CD4-positive, alpha-beta T cell (primary cell): ENCODE measurements at regions not wholly inside any gene's neighbourhood (a gene's known extent, or its start where the extent isn't known, plus 50 kb on each side); places are given as distances from the start of the nearest gene placed in this dataset.

Source experiments
- ATAC-seq: fragments of 200-7000 bp; cut with Tn5 transposase; one replicate; pipeline ENCODE4 v1.10.0; 2022; ENCODE audit warnings: mild to moderate bottlenecking; ENCODE audit not compliant: poor library complexity
- CTCF ChIA-PET: fragments of 350-600 bp; sonication (Branson Sonifier 250); formaldehyde crosslinking; loops from one replicate; lab custom pipeline; 2021; ENCODE audit warnings: antibody characterized with exemption, inconsistent platforms; lab: Charles Lee
- POLR2A ChIA-PET: fragments of 350-600 bp; sonication (Branson Sonifier 250); formaldehyde crosslinking; loops from one replicate; lab custom pipeline; 2021; ENCODE audit warnings: antibody characterized with exemption, inconsistent platforms; lab: Charles Lee
- DNase-seq, 14 experiments: peaks; one replicate each; pipeline ENCODE4 v3.0.0-alpha.2; 2013 to 2020; ENCODE audit warnings: mixed read lengths in 2 of 14
- H3K27ac ChIP-seq, 2 donors: one replicate each; pipeline versions ENCODE4 v1.5.1 to v1.7.0; 2013; ENCODE audit warnings: low read length in 2 of 2, low read depth in 1 of 2, mild to moderate bottlenecking in 1 of 2
- H3K27me3 ChIP-seq, 2 experiments: 1 replicate in 1 of 2; 2 replicates in 1 of 2; pipeline versions ENCODE4 v1.6.1 to v1.7.0; 2013; ENCODE audit warnings: low read length in 2 of 2, control low read depth in 1 of 2, mild to moderate bottlenecking in 1 of 2, moderate library complexity in 1 of 2; ENCODE audit not compliant: insufficient read depth in 2 of 2, control insufficient read depth in 1 of 2
- H3K36me3 ChIP-seq: one replicate; pipeline ENCODE4 v1.6.1; 2013; ENCODE audit warnings: low read length, control low read depth; ENCODE audit not compliant: insufficient read depth
- H3K4me1 ChIP-seq: one replicate; pipeline ENCODE4 v1.6.1; 2013; ENCODE audit warnings: low read length, control low read depth; ENCODE audit not compliant: insufficient read depth
- H3K4me3 ChIP-seq: one replicate; pipeline ENCODE4 v1.5.1; 2013; ENCODE audit warnings: mild to moderate bottlenecking, low read length, moderate library complexity
- H3K9me3 ChIP-seq, 2 experiments: 1 replicate in 1 of 2; 2 replicates in 1 of 2; pipeline versions ENCODE4 v1.6.1 to v1.7.0; 2013; ENCODE audit warnings: low read length in 2 of 2, mild to moderate bottlenecking in 2 of 2, control low read depth in 1 of 2, moderate library complexity in 1 of 2; ENCODE audit not compliant: control insufficient read depth in 1 of 2, insufficient read depth in 1 of 2
- H3K27ac Mint-ChIP-seq: one replicate; pipeline ENCODE4 v1.8.0; 2020; ENCODE audit warnings: mixed read lengths
- H3K27me3 Mint-ChIP-seq: one replicate; pipeline ENCODE4 v1.8.0; 2021; ENCODE audit warnings: mixed read lengths
- H3K36me3 Mint-ChIP-seq: one replicate; pipeline ENCODE4 v1.8.0; 2021; ENCODE audit warnings: low read depth, mixed read lengths
- H3K4me1 Mint-ChIP-seq: one replicate; pipeline ENCODE4 v1.8.0; 2021; ENCODE audit warnings: low read depth, mixed read lengths
- H3K4me3 Mint-ChIP-seq: one replicate; pipeline ENCODE4 v1.8.0; 2020; ENCODE audit warnings: mild to moderate bottlenecking, mixed read lengths
- H3K9me3 Mint-ChIP-seq: one replicate; pipeline ENCODE4 v1.8.0; 2020; ENCODE audit warnings: mixed read lengths
- CTCF ChIP-seq: fragments of 200-600 bp; IDR thresholded peaks from one replicate; pipeline ENCODE4 v1.8.0; 2022; ENCODE audit warnings: antibody characterized with exemption, mild to moderate bottlenecking
- intact Hi-C, 2 experiments: fragments of 100-400 bp; cut with DNase I in 1 of 2; cut with micrococcal nuclease in 1 of 2; formaldehyde crosslinking; loops; one replicate each; pipeline versions ENCODE4 v1.15.1 to v1.9.0; 2023 to 2025; cut with DNase I, micrococcal nuclease

- ATAC-seq (no peak), DNase-seq (no peak)
- Mint-ChIP-seq H3K9me3 (no peaks in the 10 kb centered on the region), H3K4me1 (no peaks in the 10 kb centered on the region), H3K27me3 (no peaks in the 10 kb centered on the region), H3K36me3 (no peaks in the 10 kb centered on the region), H3K27ac (no peak overlapping the region), H3K4me3 (no peak overlapping the region)
- Histone ChIP-seq H3K27me3 (no peaks in the 10 kb centered on the region), H3K4me1 (no peaks in the 10 kb centered on the region), H3K27ac (no peak overlapping the region), H3K9me3 (no peaks in the 10 kb centered on the region), H3K4me3 (no peak overlapping the region), H3K36me3 (no peaks in the 10 kb centered on the region)
- CTCF ChIA-PET: no interaction called here
- intact Hi-C loops: no loop called here
- POLR2A ChIA-PET: interaction anchor here (3.6 kb wide), 1 partner anchor 9 kb away, joined by 9 read pairs; no protein-coding TSS in a partner anchor
- no peak for TF ChIP-seq CTCF
These were observed 62.6 kb downstream of the DUSP6 start for GRCh38 chr12:89289720-89290119.

GRCh38 chr12:89288959-89289358 is 63.3 kb downstream of the DUSP6 start:
- no peak for TF ChIP-seq CTCF
- H3K9me3 ChIP-seq: no peaks in the 10 kb centered on the region
- H3K36me3 Mint-ChIP-seq: no peaks in the 10 kb centered on the region
- intact Hi-C loops: no loop called here
- CTCF ChIA-PET: no interaction called here
- no peaks in the 10 kb centered on the region for H3K36me3 ChIP-seq
- no peaks in the 10 kb centered on the region for H3K27me3 Mint-ChIP-seq
- no peaks in the 10 kb centered on the region for H3K27me3 ChIP-seq
- ATAC-seq (no peak), DNase-seq (no peak)
- no peak overlapping the region for H3K27ac Mint-ChIP-seq
- H3K4me1 ChIP-seq: no peaks in the 10 kb centered on the region
- POLR2A ChIA-PET: no interaction called here
- H3K9me3 Mint-ChIP-seq: no peaks in the 10 kb centered on the region
- H3K4me3 ChIP-seq: no peak overlapping the region
- H3K4me1 Mint-ChIP-seq: no peaks in the 10 kb centered on the region
- H3K27ac ChIP-seq: no peak overlapping the region
- H3K4me3 Mint-ChIP-seq: no peak overlapping the region

- Histone ChIP-seq H3K4me1 (peaks cover 5% of the 10 kb centered on the region), H3K9me3 (no peaks in the 10 kb centered on the region), H3K27ac (no peak overlapping the region), H3K27me3 (no peaks in the 10 kb centered on the region), H3K4me3 (no peak overlapping the region), H3K36me3 (no peaks in the 10 kb centered on the region)
- intact Hi-C loops: no loop called here
- Mint-ChIP-seq H3K27me3 (no peaks in the 10 kb centered on the region), H3K9me3 (no peaks in the 10 kb centered on the region), H3K4me3 (no peak overlapping the region), H3K4me1 (peaks cover 16% of the 10 kb centered on the region), H3K27ac (no peak overlapping the region), H3K36me3 (no peaks in the 10 kb centered on the region)
- no peak for TF ChIP-seq CTCF
- CTCF ChIA-PET: no interaction called here
- POLR2A ChIA-PET: interaction anchor here (0.6 to 1.0 kb wide), 2 partner anchors 11 to 42 kb away, joined by 3 to 4 read pairs; no protein-coding TSS in a partner anchor
- no peak for DNase-seq
- no peak for ATAC-seq
These were observed 65.8 kb downstream of the DUSP6 start for GRCh38 chr12:89286501-89286900.
